A549 (cell line): ENCODE measurements at regions not wholly inside any gene's neighbourhood (a gene's known extent, or its start where the extent isn't known, plus 50 kb on each side); places are given as distances from the start of the nearest gene placed in this dataset.

Experiments used
- ATAC-seq, 2 experiments: fragments of 200-7000 bp in 1 of 2; fragments of >200 bp in 1 of 2; cut with Nextera tagmentation in 1 of 2; cut with Tn5 transposase in 1 of 2; 3 replicates each; pipeline versions ENCODE4 v1.8.0 to v1.9.1; 2018 to 2020; ENCODE audit warnings: mild to moderate bottlenecking in 1 of 2, moderate library complexity in 1 of 2
- CTCF ChIA-PET: fragments of 300-600 bp; sonication (Branson Sonifier 250); formaldehyde crosslinking; extraction: SDS; loops from one replicate; lab custom pipeline; 2021; ENCODE audit warnings: antibody characterized with exemption, inconsistent platforms; lab: Yijun Ruan, JAX
- POLR2A ChIA-PET: fragments of 350-600 bp; formaldehyde crosslinking; extraction: SDS; loops from one replicate; lab custom pipeline; 2021; ENCODE audit warnings: antibody characterized with exemption, inconsistent platforms; lab: Yijun Ruan, JAX
- DNase-seq, 2 experiments: peaks; one replicate each; pipeline versions ENCODE4 v3.0.0 to v3.0.0-alpha.2; 2011 to 2016; ENCODE audit warnings: low read depth in 1 of 2, low spot score in 1 of 2
- FAIRE-seq: peaks from 2 replicates; lab custom pipeline; 2011; peaks lifted over from hg19 to GRCh38; lab: Jason Lieb, UNC
- H3K27ac ChIP-seq, 2 experiments: fragments of >200 bp; sonication (Bioruptor Twin); formaldehyde crosslinking; 3 replicates each; pipeline ENCODE4 v1.5.1; 2016 to 2017
- H3K4me1 ChIP-seq: fragments of >200 bp; sonication (Bioruptor Twin); formaldehyde crosslinking; 3 replicates; pipeline ENCODE4 v1.6.1; 2016
- H3K4me2 ChIP-seq: fragments of >200 bp; sonication (Bioruptor Twin); formaldehyde crosslinking; 3 replicates; pipeline ENCODE4 v1.6.1; 2016
- H3K4me3 ChIP-seq: fragments of >200 bp; sonication (Bioruptor Twin); formaldehyde crosslinking; 3 replicates; pipeline ENCODE4 v1.5.1; 2016
- H3K9me3 ChIP-seq: fragments of >200 bp; sonication (Bioruptor Twin); formaldehyde crosslinking; 3 replicates; pipeline ENCODE4 v1.6.1; 2016
- BHLHE40 ChIP-seq: IDR thresholded peaks from 2 replicates; pipeline ENCODE4 v1.6.1; 2012; ENCODE audit warnings: low read depth, low read length, inconsistent platforms
- CBX8 ChIP-seq: fragments of 200-600 bp; sonication (generic); IDR thresholded peaks from 2 replicates; pipeline ENCODE4 v1.6.1; 2016
- CHD2 ChIP-seq: fragments of 150-350 bp; IDR thresholded peaks from 2 replicates; pipeline ENCODE4 v1.6.1; 2014; ENCODE audit warnings: low read length; ENCODE audit not compliant: partially characterized antibody
- CTCF ChIP-seq: fragments of >200 bp; sonication (Bioruptor Twin); formaldehyde crosslinking; IDR thresholded peaks from 3 replicates; pipeline ENCODE4 v1.5.1; 2016
- E2F6 ChIP-seq: IDR thresholded peaks from 2 replicates; pipeline ENCODE4 v1.6.1; 2012; ENCODE audit warnings: low read depth, borderline replicate concordance
- FOSL2 ChIP-seq, 2 experiments: fragments of 450-650 bp in 1 of 2; fragments of >200 bp in 1 of 2; sonication (Bioruptor Twin) in 1 of 2; formaldehyde crosslinking; IDR thresholded peaks; 2 replicates each; pipeline versions ENCODE4 v1.5.0 to v1.6.1; 2016 to 2020; ENCODE audit warnings: mild to moderate bottlenecking in 1 of 2, moderate library complexity in 1 of 2
- HEYL ChIP-seq: fragments of 250-450 bp; sonication (Bioruptor Pico); IDR thresholded peaks from 2 replicates; pipeline ENCODE4 v1.8.0; 2021; ENCODE audit warnings: mild to moderate bottlenecking, moderate library complexity
- JUN ChIP-seq, 2 experiments: fragments of >200 bp; sonication (Bioruptor Twin); formaldehyde crosslinking; IDR thresholded peaks; 2 replicates in 1 of 2; 3 replicates in 1 of 2; pipeline ENCODE4 v1.6.1; 2016 to 2017
- JUNB ChIP-seq: fragments of >200 bp; sonication (Bioruptor Twin); formaldehyde crosslinking; IDR thresholded peaks from 2 replicates; pipeline ENCODE4 v1.6.1; 2016
- MAFK ChIP-seq: fragments of 450-650 bp; IDR thresholded peaks from 2 replicates; pipeline ENCODE4 v1.6.1; 2014; ENCODE audit not compliant: partially characterized antibody
- MYC ChIP-seq: IDR thresholded peaks from 2 replicates; pipeline ENCODE4 v1.6.1; 2012; ENCODE audit warnings: mild to moderate bottlenecking, inconsistent platforms, low read length, improper control_type of control experiment, borderline replicate concordance
- NFE2L2 ChIP-seq: fragments of 150-350 bp; conservative IDR thresholded peaks from 2 replicates; pipeline ENCODE4 v1.6.1; 2014; ENCODE audit warnings: low read length
- NPAS2 ChIP-seq: fragments of 250-450 bp; sonication (Bioruptor Pico); IDR thresholded peaks from 2 replicates; pipeline ENCODE4 v1.8.0; 2022; ENCODE audit warnings: mild to moderate bottlenecking, moderate library complexity, borderline replicate concordance
- NR3C1 ChIP-seq: fragments of >200 bp; sonication (Bioruptor Twin); formaldehyde crosslinking; IDR thresholded peaks from 3 replicates; pipeline ENCODE4 v1.6.1; 2017
- PBX3 ChIP-seq: IDR thresholded peaks from 2 replicates; pipeline ENCODE4 v1.6.1; 2012
- PHF8 ChIP-seq: fragments of 200-600 bp; sonication (generic); IDR thresholded peaks from 2 replicates; pipeline ENCODE4 v1.6.1; 2016; ENCODE audit warnings: low read depth, mild to moderate bottlenecking, antibody characterized with exemption, moderate library complexity, borderline replicate concordance
- POLR2A ChIP-seq: IDR thresholded peaks from 2 replicates; pipeline ENCODE4 v1.6.1; 2012; ENCODE audit warnings: mild to moderate bottlenecking, low read length
- RCOR1 ChIP-seq: fragments of 150-350 bp; IDR thresholded peaks from 2 replicates; pipeline ENCODE4 v1.6.1; 2014; ENCODE audit warnings: antibody characterized with exemption, low read length, low read depth
- ZC3H11A ChIP-seq: fragments of 450-650 bp; IDR thresholded peaks from 2 replicates; pipeline ENCODE4 v1.6.1; 2014; ENCODE audit warnings: antibody characterized with exemption, mild to moderate bottlenecking
- ZFP36 ChIP-seq: fragments of 450-650 bp; IDR thresholded peaks from 2 replicates; pipeline ENCODE4 v1.6.1; 2014; ENCODE audit warnings: borderline replicate concordance; ENCODE audit not compliant: partially characterized antibody
- ZSCAN20 ChIP-seq: fragments of 250-450 bp; sonication (Bioruptor Pico); IDR thresholded peaks from 2 replicates; pipeline ENCODE4 v1.8.0; 2022; ENCODE audit warnings: mild to moderate bottlenecking, moderate library complexity
- WGBS: methylation state at CpG from one replicate; pipeline ENCODE4 v1.1.6; 2017; ENCODE audit errors: missing lambda C conversion rate; 5-methylcytosine and 5-hydroxymethylcytosine counted together
- TF ChIP-seq, protein P1 (sequence below): fragments of >200 bp; sonication (Bioruptor Twin); formaldehyde crosslinking; IDR thresholded peaks from 2 replicates; pipeline ENCODE4 v1.6.1; 2016

- ChIA-PET POLR2A (no interaction called here), CTCF (no interaction called here)
- Histone ChIP-seq H3K4me2 (no peak overlapping the region), H3K27ac (no peak overlapping the region), H3K4me1 (no peaks in the 10 kb centered on the region), H3K4me3 (no peak overlapping the region), H3K9me3 (no peaks in the 10 kb centered on the region)
- ATAC-seq = no peak
- no peak for FAIRE-seq
- no peak for DNase-seq
- WGBS = 49% methylated on average over 3 of the region's 3 CpGs
- TF ChIP-seq PBX3 (no peak), NFE2L2 (no peak), NPAS2 (no peak), PHF8 (no peak), CTCF (no peak), BHLHE40 (no peak), POLR2A (no peak), ZC3H11A (no peak), JUN (IDR thresholded peaks at IDR 0.05) (no peak), E2F6 (no peak)
Measured at GRCh38 chr2:107148496-107148895, 262.5 kb upstream of the ST6GAL2 start.

- DNase-seq = no peak
- 68% methylated on average over 5 of the region's 5 CpGs for WGBS
- Histone ChIP-seq H3K27ac (no peak overlapping the region), H3K9me3 (peaks cover 3% of the 10 kb centered on the region; the same call in 1 of the 3 replicates), H3K4me2 (no peak overlapping the region), H3K4me3 (no peak overlapping the region), H3K4me1 (no peaks in the 10 kb centered on the region)
- no peak for ATAC-seq
- TF ChIP-seq CBX8 (no peak), MAFK (peak; percentile 77)
- CTCF ChIA-PET = no interaction called here
- POLR2A ChIA-PET = no interaction called here
- no peak for FAIRE-seq
Measured at GRCh38 chr2:107160640-107161239, 274.8 kb upstream of the ST6GAL2 start.

GRCh38 chr2:107168141-107168540 is 282.2 kb upstream of the ST6GAL2 start:
- H3K4me3 ChIP-seq = no peak overlapping the region
- 83% methylated on average over 5 of the region's 5 CpGs for WGBS
- CTCF ChIA-PET = no interaction called here
- TF ChIP-seq E2F6 = no peak
- TF ChIP-seq BHLHE40 = no peak
- TF ChIP-seq, protein P1, sequence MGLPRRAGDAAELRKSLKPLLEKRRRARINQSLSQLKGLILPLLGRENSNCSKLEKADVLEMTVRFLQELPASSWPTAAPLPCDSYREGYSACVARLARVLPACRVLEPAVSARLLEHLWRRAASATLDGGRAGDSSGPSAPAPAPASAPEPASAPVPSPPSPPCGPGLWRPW = no peak
- no peak for TF ChIP-seq RCOR1
- TF ChIP-seq ZSCAN20 (CRISPR knock-in tag) = no peak
- TF ChIP-seq NR3C1 = no peak
- TF ChIP-seq MYC = no peak
- TF ChIP-seq JUNB = no peak
- TF ChIP-seq NFE2L2 = no peak
- TF ChIP-seq HEYL (CRISPR knock-in tag) = no peak
- TF ChIP-seq ZC3H11A = no peak
- no peak for TF ChIP-seq FOSL2 (IDR thresholded peaks at IDR 0.05)
- no peak for TF ChIP-seq FOSL2 (CRISPR knock-in tag; IDR thresholded peaks at IDR 0.05)
- TF ChIP-seq CHD2 = no peak
- TF ChIP-seq ZFP36 = no peak
- no peak for FAIRE-seq
- POLR2A ChIA-PET = no interaction called here
- no peaks in the 10 kb centered on the region for H3K9me3 ChIP-seq
- H3K4me2 ChIP-seq = no peak overlapping the region
- no peak for DNase-seq
- H3K27ac ChIP-seq = no peak overlapping the region
- ATAC-seq = no peak
- no peaks in the 10 kb centered on the region for H3K4me1 ChIP-seq
